GM19395 (cell line): ENCODE measurements at regions not wholly inside any gene's neighbourhood (a gene's known extent, or its start where the extent isn't known, plus 50 kb on each side); places are given as distances from the start of the nearest gene placed in this dataset.

Experiments
- ATAC-seq: cut with Tn5 transposase; IDR thresholded peaks from one replicate; pipeline ENCODE4 v1.9.1; 2021; ENCODE audit warnings: mild to moderate bottlenecking, moderate library complexity; ENCODE audit not compliant: unreplicated experiment

- no peak for ATAC-seq
Measured at GRCh38 chr1:55276671-55277376, 61.7 kb upstream of the USP24 start.

- ATAC-seq, result no peak
Measured at GRCh38 chr1:55275941-55276341, 60.8 kb upstream of the USP24 start.

DNA sequence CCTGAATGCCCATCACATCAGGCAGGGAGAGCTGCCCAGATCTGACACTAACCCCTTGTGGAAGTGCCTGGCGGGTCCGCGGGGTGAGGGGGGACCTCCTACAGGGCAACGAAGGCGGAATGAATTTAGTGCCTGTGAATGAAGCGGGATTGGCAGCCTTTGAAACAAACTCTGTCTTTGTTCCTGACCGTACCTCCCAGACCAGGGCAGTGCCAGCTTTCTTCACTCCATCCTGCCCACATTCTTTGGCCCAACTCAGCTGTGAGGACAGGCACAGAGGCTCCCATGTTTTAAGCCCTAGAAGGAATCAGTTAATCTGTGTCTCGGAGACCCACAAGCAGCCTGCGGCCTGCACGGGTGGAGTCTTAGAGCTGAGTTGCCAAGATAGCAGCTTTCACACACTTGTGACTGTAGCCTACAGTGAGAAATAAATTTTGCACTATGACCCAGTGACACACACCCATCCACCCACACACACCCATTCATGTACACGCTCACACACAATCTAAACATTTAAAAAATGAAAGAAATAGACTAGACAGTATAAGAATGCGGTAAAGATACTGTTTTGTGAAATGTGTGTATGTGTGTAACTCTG lies 60.1 kb upstream of the USP24 start:
- ATAC-seq, result no peak

- no peak for ATAC-seq
Measured at GRCh38 chr1:55272994-55273393, 57.8 kb upstream of the USP24 start.
